Stimulated activated CD4-positive, alpha-beta T cell treated with anti-CD3 and anti-CD28 coated beads, TNF-alpha, amount 100 ng/mL, for 48 hours (primary cell): ENCODE measurements at regions not wholly inside any gene's neighbourhood (a gene's known extent, or its start where the extent isn't known, plus 50 kb on each side); places are given as distances from the start of the nearest gene placed in this dataset.

ENCODE experiments used
- DNase-seq, 3 donors: peaks; one replicate each; pipeline ENCODE4 v3.0.0-alpha.2; 2020; ENCODE audit warnings: low read depth in 3 of 3

DNA sequence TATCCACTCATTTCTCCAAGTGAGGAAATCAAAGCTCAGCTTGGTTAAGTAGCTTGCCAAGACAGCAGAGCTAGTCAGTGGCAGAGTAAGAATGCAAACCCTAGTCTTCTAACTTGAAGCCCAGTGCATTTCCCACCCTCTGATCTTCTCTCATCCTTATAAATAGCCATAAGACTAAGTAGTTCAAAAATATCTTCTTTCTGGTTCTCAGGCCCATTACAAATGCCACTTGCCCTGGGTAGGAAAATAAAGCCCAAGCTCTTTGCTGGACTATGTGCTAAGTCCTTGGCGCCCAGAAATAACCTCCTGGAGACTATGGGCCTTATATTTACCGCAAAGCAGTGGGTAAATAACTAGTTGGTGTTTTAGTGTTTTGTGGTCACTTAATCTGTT, 505.8 kb downstream of the PLPP3 start:
- DNase-seq: no peak

DNA sequence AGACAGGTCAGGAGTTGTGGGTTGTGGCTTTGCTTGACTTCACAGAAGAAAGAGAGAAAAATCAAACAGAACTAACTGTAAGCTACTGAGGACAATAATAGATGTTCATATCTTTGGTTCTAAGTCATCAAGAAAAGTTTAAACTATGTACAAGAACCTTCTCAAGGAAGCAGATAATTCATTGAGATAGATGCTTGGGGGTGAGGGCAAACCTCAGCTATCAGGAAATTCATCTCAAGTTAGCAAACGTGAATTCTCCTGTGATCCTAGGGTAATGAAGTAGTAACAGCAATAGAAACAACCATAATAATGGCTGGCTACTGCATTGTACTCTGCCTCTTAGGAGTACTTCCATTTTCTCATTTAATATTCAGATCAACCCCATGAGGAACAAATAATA, 506.2 kb downstream of the PLPP3 start:
- DNase-seq: no peak

DNA sequence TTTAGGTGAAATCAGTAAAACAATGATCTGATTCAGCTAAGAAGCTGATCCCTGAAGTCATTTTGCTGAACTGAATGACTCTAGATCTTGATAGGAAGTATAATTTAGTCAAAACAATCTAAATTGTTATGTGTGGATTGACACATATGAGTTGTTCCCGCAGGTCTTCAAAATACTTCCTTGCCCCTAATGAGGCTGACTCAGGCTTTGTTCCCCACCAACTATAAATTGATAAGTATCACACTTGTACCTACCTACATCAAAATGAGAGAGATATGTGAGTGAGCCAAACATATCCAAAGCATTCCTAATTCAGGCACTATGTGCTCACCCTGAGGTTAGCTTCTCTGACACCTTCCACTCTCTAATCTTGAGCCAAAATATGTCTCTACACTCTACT, 507.1 kb downstream of the PLPP3 start:
- no peak for DNase-seq

DNA sequence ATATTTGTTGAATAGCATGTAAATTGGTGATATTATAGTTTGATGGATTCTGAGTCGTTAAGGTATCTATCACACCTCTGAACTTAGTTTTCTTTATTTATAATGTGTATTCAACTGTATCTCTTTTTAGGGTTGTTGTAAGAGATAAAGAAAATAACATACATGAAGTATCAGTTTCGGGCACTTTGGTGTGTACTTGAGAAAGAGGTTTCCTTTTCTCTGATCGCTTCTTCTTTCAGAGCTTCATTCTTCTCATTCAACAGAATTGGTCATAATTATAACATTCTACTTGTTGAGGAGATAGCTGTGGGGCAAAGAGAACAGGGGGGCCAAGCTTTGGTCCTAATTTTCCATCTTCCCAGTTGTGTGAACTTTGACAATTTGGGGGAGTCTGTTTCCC, 508.0 kb downstream of the PLPP3 start:
- no peak for DNase-seq

DNA sequence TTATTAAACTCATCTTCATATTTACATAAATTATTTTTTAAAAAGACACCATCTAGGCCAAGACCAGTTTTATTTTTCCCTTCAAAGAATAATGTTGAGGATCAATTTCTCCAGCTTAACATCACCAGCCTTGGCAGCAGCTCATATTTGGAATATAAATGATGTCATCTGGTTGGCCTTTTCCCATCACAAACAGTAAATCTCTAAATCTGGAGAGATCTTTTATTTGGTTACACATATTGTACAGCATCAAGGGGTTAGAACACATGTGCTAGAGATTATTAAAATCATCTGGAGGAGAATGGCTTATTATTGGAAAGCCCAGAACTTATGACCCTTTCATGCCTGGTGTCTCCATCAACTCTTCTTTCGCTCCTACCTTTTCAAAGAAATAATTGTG, 508.8 kb downstream of the PLPP3 start:
- no peak for DNase-seq

DNA sequence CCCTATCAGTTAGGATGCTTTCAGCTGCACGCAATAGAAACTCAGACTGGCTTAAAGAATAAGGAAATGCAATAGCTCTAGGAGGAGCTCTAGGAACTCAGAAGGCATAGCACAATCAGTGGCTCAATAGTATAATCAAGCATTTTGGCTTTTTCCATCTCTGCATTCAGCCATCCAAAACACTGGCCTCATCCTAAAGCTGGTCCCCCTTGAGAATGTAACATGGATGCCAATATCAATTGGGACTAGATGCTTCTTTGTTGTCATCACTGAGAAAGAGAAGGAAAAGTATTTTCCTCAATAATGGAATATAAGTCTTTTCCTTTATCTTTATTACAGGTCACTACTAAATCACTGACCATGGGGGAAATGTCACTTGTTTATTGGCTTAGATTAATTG, 509.5 kb downstream of the PLPP3 start:
- DNase-seq: no peak

DNA sequence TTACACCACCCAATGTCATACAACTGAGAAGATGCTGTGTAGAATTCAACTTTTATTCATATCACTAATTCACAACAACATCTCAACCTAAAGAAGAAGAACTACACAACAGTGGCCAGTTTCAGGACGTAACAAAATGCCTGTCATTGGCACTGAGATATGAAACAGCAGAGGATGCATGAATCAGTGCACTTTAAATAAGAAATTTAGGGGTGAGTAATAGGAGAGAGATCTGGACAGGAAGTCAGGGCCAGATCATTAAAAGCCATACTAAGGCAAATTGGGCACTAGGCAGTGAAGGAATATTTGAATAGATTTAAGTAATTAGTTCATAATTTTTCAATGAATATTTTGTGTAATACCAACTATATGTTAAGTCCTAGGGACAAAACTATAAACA, 510.5 kb downstream of the PLPP3 start:
- no peak for DNase-seq

DNA sequence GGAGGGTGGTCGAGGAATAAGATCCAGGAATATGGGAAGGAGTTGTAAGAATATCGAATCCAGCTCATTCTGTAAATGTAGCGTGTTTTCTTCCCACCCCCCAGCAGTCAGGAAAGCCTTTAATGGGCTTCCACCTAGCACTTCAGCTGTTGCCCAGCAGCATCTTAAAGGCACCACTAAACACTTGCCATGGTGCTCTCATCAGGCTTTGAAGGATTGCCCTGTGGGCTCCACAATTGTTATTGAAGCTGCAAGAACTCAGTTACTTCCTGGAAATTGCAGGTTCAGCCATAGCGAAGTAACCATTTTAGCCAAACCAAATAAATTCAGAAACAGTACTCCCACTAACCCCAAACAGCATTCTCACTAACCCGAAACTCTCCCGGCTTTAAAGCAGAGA, 511.2 kb downstream of the PLPP3 start:
- no peak for DNase-seq

DNA sequence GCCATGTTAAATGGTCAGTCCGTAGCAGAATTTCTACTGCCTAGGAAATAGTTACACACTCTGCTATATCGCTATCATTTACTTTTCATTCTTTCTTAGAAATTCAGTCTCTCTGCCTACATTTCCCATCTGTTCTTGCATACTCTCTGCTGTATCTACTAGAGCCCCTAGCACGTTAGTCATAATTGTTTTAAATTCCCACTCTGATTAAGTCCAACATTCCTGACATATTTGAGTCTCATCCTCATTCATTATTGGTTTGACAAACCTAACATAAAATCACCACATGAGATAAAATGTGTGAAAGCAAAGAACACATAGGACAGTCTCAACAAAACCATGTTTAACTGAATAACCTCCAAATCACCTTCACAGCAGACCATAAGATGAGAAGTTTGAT, 513.6 kb downstream of the PLPP3 start:
- DNase-seq: no peak

DNA sequence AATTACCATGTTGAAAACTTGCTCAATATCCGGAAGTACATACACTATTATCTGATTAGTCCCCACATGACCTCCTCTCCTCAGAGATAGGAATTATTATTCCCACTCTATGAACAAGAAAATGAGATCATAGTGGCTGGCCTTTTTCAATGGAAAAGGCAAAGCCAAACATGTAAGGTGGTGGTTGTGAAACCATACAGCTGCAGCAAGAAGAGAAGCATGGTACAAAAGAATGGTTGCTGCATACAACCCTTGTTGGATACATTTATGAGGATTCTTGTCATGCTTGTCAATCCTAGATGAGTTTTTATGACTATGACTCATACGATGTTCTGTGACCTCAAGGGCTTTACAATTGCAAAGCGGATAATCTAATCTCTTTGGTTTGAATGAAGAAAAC, 514.7 kb downstream of the PLPP3 start:
- DNase-seq: no peak

DNA sequence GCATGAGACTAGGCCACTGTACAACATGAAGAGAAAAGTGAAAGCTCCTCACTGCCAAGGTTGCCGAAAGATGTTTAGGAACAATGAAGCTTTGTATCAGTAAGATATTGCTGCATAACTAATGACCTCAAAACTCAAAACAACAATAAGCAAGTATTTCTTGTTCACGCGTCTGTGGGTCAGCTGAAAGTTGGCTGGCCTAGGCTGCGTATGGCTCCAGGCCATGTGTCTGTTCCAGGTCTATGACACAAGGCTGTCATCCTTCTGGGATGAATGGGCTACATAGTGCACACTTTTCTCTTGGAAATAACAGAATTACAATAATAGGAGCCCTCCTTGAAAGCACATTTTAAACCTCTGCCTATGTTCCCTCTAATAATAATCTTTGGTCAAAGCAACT, 515.9 kb downstream of the PLPP3 start:
- DNase-seq: no peak

DNA sequence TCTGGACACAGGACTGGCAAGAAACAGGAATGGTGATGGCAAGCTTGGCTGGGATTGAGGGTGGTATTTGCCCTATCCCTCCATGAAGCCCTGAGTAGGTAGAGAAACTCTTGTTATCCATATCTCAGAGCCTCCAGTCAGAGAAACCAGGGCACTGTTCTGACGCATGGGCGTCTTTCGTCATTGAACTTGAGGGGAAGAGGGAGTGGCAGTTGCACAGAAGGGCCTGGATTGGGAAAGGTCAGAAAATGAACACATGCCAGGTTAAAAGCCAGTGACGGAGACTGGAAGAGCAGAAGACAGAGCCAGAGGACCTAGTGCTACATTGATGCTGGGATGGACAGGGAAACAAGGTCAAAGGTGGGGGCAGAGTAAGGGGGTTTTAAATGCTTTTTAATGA, 516.7 kb downstream of the PLPP3 start:
- no peak for DNase-seq

DNA sequence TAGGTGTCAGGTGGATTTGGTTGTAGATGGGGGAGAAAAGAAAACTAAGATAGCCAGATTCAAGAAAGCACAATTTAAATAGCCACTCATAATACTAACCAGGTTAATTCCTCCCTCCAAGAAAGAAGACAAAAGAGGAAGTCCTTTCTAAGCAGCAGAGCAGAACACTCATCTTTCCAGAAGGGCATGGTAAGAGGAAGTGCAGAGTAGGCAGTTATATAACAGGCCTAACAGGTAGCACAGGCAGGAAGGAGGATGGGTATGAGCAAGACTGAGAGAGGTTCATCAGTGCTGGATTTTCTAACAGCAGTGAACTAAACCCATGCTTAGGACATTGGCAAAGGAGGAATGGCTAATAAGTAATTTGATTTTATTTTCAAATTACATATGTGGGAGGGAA, 517.5 kb downstream of the PLPP3 start:
- no peak for DNase-seq

DNA sequence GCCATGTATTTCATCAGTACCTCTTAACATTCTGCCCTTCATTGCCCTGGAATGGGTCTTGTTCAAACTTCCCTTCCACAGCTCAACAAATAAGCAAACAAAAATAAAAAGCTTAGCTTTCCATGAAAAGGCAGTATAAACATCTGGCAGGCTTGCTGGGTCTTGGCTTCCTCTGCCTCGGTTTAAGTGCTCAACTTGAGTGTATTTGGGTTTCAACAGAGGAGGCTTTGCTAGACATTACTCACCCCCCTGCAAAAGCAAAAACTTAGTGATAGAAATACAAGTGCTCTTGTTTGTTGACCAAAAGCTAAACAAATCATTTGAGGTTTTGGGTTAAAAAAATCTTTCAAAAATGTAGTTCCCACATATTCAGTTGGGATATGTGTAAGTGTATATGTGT, 518.5 kb downstream of the PLPP3 start:
- DNase-seq: no peak

DNA sequence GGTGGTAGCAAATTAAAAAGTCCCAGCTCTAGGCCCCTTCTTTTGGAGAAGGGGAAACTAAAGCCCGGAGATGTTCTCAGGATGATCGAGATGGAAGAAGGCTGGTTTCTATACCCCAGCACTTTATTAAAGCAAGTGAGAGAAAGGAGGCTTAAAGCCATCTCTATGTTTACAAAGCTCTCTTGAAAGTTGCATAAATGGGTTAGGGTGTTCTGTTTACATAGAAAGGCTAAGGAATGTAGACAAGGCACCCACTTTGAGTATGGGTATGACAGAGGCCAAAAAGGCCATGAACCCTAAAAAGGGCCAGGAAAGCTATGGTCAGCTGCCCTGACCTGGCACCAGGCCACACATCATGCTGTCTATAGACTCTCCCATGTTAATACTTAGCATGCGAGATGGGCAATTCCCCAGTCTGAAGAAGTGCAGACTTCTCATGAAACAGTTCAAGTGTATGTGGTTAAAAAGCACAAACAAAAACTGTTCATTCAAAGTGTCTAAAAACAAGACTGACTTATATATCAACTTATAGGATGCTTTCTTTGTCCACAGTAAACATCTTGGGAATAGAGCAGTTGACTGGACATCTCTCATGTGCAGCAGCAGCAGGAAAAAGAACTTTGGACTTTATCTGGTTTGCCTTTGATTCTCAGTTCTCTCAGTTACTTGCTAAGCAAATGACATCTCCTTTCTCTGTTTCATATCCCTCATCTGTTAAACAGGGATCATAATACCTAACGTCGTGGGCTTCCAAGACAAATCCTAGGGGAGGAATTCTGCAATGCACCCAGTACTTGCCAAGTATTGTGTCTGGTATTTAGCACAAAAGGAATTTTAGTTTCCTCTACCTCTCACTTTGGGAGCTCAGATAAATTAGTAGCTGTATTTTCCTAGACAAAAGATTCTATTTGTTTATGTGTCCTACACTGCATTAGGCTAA, 521.6 kb downstream of the PLPP3 start:
- DNase-seq: no peak

DNA sequence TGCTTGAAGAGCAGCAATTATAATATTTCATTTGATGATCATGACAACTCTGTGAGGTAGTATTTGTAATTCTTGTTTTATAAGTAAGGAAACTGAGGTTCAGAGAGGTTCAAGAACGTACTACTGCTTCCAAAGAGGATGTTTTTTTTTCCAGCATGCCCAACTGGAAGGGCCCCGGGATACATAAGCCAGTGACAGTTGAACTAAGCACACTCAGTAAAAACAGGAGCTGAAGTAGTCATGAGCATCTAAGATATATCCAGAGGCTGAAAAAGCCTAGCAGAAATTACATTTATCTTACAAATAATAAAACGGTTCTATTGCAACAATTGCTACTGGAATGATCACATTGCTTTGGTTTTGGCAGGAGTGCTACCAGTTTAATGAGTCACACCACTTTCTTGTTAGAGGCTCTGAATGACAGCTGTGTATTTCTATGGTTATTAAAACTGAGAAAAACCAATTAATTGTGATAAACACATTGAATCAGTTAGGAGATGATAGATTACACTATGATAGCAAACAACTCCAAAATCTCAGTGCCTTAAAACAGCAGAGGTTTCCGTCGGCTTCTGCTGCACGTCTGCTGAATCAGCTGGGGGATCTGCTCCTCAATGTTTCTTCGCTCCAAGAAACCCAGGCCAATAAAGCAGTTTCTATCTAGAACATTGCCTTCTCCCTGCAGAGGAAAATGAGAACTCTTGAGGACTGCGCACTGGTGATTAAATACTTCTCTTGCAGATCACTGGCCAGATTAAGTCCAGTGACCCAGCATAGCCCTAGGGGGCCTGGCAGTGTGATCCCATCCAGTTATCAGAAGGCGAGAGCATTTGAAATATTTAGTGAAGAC, 522.7 kb downstream of the PLPP3 start:
- no peak for DNase-seq

DNA sequence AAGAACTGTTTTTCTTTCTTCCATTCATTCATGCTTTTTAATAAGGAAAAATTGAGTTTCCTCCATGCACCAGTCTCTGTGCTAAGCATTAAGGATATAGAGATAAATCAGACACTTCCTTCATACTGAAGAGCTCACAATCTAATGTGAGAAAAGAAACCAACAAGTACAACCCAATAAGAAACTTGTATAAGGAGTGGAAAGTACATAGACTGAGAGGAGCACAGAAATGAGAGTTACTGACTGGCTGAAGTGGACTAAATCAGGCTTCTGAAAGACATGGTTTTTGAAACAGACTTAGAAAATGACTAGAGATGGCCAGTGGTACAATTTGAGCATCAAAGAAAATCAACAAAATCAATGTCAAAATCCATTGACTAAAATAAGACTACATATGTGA, 524.4 kb downstream of the PLPP3 start:
- DNase-seq: no peak

DNA sequence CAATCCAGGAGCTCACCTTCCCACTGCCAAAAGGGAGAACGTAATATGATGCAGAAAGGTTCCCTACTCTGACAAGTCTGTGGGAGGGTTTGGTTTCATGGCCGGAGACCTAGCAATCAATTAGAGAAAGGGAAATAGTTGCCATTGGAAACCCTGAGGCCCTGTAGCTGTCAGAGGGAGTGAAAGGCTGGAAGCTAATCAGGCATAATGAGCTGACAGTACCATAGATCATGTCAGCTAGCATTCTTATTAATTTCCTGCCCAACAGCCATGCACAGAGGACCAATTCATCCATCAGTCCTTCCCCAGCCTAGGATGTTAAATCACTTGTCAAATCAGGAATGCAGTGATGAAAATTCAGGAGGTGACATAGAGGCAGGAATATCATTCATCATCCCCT, 527.3 kb downstream of the PLPP3 start:
- no peak for DNase-seq

DNA sequence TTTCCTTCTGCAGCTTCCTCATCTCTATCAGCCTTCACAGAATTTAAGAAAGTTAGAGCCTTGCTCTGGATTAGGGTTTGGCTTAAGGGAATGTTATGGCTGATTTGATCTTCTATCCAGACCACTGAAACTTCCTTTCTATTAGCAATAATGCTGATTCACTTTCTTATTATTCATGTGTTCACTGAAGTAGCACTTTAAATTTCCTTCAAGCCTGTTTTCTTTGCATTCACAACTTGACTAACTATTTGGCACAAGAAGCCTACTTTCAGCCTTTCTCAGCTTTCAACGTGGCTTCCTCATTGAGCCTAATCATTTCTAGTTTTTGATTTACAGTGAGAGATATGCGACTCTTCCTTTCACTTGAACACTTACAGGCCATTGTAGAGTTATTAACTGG, 528.5 kb downstream of the PLPP3 start:
- DNase-seq: no peak

DNA sequence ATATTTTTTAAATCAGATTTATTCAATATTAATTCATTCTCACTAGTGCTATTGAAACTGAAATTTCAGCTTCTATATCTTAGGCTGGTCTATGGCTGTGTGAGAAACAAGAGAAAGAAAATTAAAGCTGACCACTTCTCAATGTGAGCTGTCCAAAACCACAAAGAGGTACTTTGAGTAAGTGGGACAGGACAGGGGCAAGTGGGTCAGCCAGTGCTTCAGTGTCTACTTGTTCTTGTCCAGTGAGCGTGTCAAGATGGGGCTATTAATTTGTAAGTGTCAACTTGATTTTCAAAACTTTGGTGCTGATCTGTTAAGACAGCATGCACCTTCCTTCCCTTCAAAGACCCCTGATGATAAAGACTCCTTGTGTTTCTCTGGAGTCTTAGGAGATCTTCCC, 533.9 kb downstream of the PLPP3 start:
- no peak for DNase-seq

DNA sequence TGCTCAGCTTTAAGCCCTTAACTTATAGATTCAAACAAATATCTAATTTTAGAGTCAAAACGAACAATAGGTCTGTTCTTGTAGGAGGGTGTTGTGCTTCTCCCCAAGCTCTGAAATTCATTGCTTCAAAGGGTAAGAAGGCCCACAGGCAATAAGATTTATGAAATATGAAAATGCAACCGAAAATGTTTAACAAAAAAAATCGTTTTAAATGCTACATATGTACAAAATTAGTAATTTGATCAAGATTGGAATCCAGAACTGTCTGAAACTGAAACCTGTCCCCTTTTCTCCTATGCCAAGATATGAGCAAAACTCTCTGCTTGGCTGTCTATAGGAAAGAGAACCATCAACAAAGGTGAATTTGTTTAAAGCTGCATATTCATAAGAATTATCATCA, 534.3 kb downstream of the PLPP3 start:
- no peak for DNase-seq

DNA sequence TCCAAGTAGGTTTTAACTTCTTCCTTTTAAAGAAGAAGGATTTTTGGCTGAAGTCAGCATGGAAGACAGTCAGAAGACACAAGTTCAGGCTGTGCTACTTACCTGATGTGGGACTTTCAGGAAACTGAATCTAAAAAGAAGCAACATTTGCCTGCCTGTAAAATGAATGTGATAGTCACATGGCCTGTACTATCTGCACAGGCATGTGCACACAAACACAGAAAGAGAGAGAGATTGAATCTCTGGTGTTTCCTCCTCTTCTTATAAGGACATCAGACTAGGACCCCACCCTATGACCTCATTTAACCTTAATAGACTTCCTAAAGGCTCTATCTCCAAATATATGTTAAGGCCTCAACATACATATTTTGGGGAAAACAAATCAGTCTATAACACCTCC, 542.9 kb downstream of the PLPP3 start:
- no peak for DNase-seq

DNA sequence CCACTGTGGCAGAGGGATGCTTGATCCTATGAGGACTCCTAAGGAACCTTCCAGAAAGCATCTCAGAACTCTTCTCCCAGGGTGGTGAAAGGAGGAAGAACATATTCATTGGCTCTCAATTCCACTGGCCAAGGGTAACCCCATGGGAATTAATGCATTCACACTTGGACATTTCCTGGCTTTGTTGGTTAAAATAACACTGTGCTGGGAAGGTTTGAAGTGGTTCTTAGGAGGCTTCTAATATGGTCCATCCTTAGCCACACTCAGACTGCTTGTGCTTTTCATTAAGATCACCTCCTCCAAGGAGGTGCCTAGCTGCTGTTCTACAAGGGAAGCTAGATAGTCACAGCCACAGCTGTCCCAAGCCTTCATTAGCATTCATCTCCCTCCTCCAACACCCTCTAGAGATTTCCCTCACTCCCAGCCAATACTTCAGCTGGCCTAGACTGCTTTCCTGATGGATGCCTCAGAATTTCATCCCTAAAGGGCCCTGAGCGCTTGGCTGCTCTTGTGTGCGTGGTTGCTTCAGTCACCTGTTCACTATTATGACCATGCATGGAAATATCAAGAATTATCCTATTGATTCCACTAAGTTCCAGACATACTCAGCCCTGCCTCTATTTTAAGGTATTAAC, 544.4 kb downstream of the PLPP3 start:
- no peak for DNase-seq
